ENCODE measurements at regions not wholly inside any gene's neighbourhood (a gene's known extent, or its start where the extent isn't known, plus 50 kb on each side); places are given as distances from the start of the nearest gene placed in this dataset.

GRCh38 chr4:153140294-153140693 is 63.9 kb upstream of the TRIM2 start:
- DNase-seq, result no peak

GRCh38 chr4:153141238-153141637 is 63.0 kb upstream of the TRIM2 start:
- DNase-seq, result no peak

GRCh38 chr4:153142700-153143438 is 61.4 kb upstream of the TRIM2 start:
- DNase-seq, result peak; percentile 48 to 62

- DNase-seq, result no peak
These were observed 60.5 kb upstream of the TRIM2 start for GRCh38 chr4:153143527-153144348.

- DNase-seq, result no peak
These were observed 58.2 kb upstream of the TRIM2 start for GRCh38 chr4:153146031-153146430.

GRCh38 chr4:153146961-153147360 is 57.3 kb upstream of the TRIM2 start:
- DNase-seq, result no peak

- DNase-seq, result no peak
These were observed 55.5 kb upstream of the TRIM2 start for GRCh38 chr4:153148791-153149190.

GRCh38 chr4:153151535-153152455 is 52.4 kb upstream of the TRIM2 start:
- DNase-seq, result peak; percentile 53 to 55

- peak; percentile 52 to 54 for DNase-seq
These were observed 51.5 kb upstream of the TRIM2 start for GRCh38 chr4:153152501-153153338.

- peak; percentile 66 to 72 for DNase-seq
These were observed 50.8 kb upstream of the TRIM2 start for GRCh38 chr4:153153339-153153871.

GRCh38 chr4:153154007-153154975 is 50.0 kb upstream of the TRIM2 start:
- peak; percentile 4 to 31 for DNase-seq

Measured in CD4-positive, alpha-beta T cell treated with Interleukin-1 beta for 1 hour (primary cell).